IPS-NIHi11 (cell line): ENCODE measurements at regions not wholly inside any gene's neighbourhood (a gene's known extent, or its start where the extent isn't known, plus 50 kb on each side); places are given as distances from the start of the nearest gene placed in this dataset.

ENCODE experiments used
- DNase-seq: peaks from one replicate; pipeline ENCODE4 v3.0.0; 2012; ENCODE audit warnings: mixed read lengths, low spot score

GRCh38 chr21:17406202-17406601 is 106.6 kb upstream of the CXADR start:
- DNase-seq = no peak

- no peak for DNase-seq
Observed at GRCh38 chr21:17414766-17415165, 98.1 kb upstream of the CXADR start.

- DNase-seq = no peak
Observed at GRCh38 chr21:17416139-17416538, 96.7 kb upstream of the CXADR start.

GRCh38 chr21:17422931-17423330 is 89.9 kb upstream of the CXADR start:
- DNase-seq = no peak

- DNase-seq = no peak
Observed at GRCh38 chr21:17427157-17427556, 85.7 kb upstream of the CXADR start.

- no peak for DNase-seq
Observed at GRCh38 chr21:17427831-17428483, 84.9 kb upstream of the CXADR start.

- no peak for DNase-seq
Observed at GRCh38 chr21:17428484-17428869, 84.4 kb upstream of the CXADR start.

GRCh38 chr21:17428980-17429379 is 83.9 kb upstream of the CXADR start:
- DNase-seq = no peak

GRCh38 chr21:17429936-17430335 is 82.9 kb upstream of the CXADR start:
- DNase-seq = no peak

- DNase-seq = no peak
Observed at GRCh38 chr21:17432732-17433057, 80.1 kb upstream of the CXADR start.

- no peak for DNase-seq
Observed at GRCh38 chr21:17433730-17434129, 79.1 kb upstream of the CXADR start.

GRCh38 chr21:17435565-17436543 is 77.0 kb upstream of the CXADR start:
- DNase-seq = no peak

GRCh38 chr21:17436626-17437111 is 76.2 kb upstream of the CXADR start:
- DNase-seq = no peak

GRCh38 chr21:17438635-17439034 is 74.2 kb upstream of the CXADR start:
- peak; percentile 47 for DNase-seq

- DNase-seq = no peak
Observed at GRCh38 chr21:17440969-17441368, 71.9 kb upstream of the CXADR start.

- peak; percentile 16 for DNase-seq
Observed at GRCh38 chr21:17441370-17441769, 71.5 kb upstream of the CXADR start.

- no peak for DNase-seq
Observed at GRCh38 chr21:17442165-17442564, 70.7 kb upstream of the CXADR start.

GRCh38 chr21:17444828-17445227 is 68.0 kb upstream of the CXADR start:
- no peak for DNase-seq

GRCh38 chr21:17446737-17447136 is 66.1 kb upstream of the CXADR start:
- DNase-seq = no peak

GRCh38 chr21:17449701-17450100 is 63.1 kb upstream of the CXADR start:
- no peak for DNase-seq

- DNase-seq = no peak
Observed at GRCh38 chr21:17451364-17451891, 61.4 kb upstream of the CXADR start.

GRCh38 chr21:17454315-17455027 is 58.4 kb upstream of the CXADR start:
- DNase-seq = peak; percentile 59

GRCh38 chr21:17455028-17455353 is 57.9 kb upstream of the CXADR start:
- no peak for DNase-seq
